GM12891 (cell line): ENCODE measurements at regions not wholly inside any gene's neighbourhood (a gene's known extent, or its start where the extent isn't known, plus 50 kb on each side); places are given as distances from the start of the nearest gene placed in this dataset.

Experiments
- POLR2A ChIP-seq: IDR thresholded peaks from 2 replicates; pipeline ENCODE4 v1.6.1; 2011; ENCODE audit warnings: low read depth, low read length, control low read depth
- POLR2AphosphoS5 ChIP-seq: IDR thresholded peaks from 2 replicates; pipeline ENCODE4 v1.6.1; 2011; ENCODE audit warnings: low read depth, low read length, control low read depth
- TAF1 ChIP-seq: IDR thresholded peaks from 2 replicates; pipeline ENCODE4 v1.6.1; 2011; ENCODE audit warnings: low read depth, low read length, control low read depth

- TF ChIP-seq POLR2A (no peak), TAF1 (no peak), POLR2AphosphoS5 (no peak)
Measured at GRCh38 chr9:11335011-11335410, 722.2 kb upstream of the PTPRD start.
